ENCODE measurements at regions not wholly inside any gene's neighbourhood (a gene's known extent, or its start where the extent isn't known, plus 50 kb on each side); places are given as distances from the start of the nearest gene placed in this dataset.

DNA sequence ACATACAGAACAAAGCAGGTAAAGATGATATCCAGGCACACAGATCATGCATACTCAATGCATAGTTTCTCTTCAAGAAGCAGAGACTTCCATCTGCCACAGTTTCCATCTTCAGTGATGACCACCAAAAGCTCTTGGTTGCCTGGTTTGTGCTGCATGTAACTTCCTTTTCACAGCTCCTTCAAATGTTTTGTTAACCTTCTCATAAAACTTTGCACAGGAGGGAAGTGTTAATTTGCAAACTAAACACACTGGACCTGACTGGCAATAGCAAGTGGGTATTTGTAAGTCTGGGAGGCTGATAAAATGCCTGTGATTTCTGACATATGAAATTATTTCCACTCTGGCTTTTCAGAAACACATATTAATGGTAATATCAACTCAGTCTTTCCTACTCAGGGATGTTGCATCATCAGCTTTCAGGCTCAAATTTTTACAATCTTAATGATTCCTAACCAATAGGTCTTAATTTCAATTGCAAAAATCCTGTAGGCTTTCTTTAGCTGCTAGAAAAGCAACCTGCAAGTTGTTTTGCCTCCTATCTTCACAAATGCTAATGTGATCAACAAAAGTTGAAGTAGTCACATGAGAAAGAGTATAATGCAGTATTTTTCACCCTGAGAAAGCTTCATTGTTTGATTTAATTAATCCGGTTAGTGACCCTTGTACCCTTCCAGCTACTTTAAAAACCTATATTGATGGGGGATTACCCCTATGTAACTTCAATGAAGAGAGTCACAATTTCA is 575.6 kb downstream of the DIAPH3 start:
- Histone ChIP-seq H3K4me2 (no peak overlapping the region), H3K4me1 (ENCODE audit: low read depth, poor library complexity, severe bottlenecking) (no peaks in the 10 kb centered on the region), H3K4me3 (IDR thresholded peaks at IDR 0.05; ENCODE audit: insufficient read depth, low read depth, low read length) (no peak overlapping the region)

DNA sequence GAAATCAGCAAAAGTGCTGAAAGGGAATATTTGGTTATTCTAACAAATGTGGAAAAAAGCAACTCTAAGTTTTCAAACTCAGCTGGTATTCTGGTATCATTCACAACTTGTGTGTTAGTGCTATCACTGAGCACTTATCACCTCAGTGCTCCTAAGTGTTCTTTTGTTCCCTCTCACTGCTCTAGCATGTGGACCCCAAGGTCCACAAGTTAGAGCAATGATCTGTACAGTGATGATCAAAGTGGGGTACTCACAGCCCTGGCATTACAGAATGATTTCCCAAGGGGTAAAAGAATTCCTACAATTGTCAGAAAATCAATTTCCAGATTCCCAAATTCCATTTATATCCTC is 575.0 kb downstream of the DIAPH3 start:
- Histone ChIP-seq H4K20me1 (ENCODE audit: insufficient read depth) (no peaks in the 10 kb centered on the region), H2AFZ (ENCODE audit: low read depth) (no peak overlapping the region), H3K79me2 (ENCODE audit: insufficient read depth, low read depth) (no peaks in the 10 kb centered on the region), H3K9ac (no peak overlapping the region), H3K4me3 (IDR thresholded peaks at IDR 0.05; ENCODE audit: insufficient read depth, low read depth, low read length) (no peak overlapping the region), H3K27ac (no peak overlapping the region), H3K27me3 (ENCODE audit: insufficient read depth, low read depth) (no peaks in the 10 kb centered on the region), H3K36me3 (ENCODE audit: insufficient read depth) (no peaks in the 10 kb centered on the region), H3K4me1 (ENCODE audit: low read depth, poor library complexity, severe bottlenecking) (no peaks in the 10 kb centered on the region), H3K4me2 (no peak overlapping the region)
- TF ChIP-seq, protein P1, sequence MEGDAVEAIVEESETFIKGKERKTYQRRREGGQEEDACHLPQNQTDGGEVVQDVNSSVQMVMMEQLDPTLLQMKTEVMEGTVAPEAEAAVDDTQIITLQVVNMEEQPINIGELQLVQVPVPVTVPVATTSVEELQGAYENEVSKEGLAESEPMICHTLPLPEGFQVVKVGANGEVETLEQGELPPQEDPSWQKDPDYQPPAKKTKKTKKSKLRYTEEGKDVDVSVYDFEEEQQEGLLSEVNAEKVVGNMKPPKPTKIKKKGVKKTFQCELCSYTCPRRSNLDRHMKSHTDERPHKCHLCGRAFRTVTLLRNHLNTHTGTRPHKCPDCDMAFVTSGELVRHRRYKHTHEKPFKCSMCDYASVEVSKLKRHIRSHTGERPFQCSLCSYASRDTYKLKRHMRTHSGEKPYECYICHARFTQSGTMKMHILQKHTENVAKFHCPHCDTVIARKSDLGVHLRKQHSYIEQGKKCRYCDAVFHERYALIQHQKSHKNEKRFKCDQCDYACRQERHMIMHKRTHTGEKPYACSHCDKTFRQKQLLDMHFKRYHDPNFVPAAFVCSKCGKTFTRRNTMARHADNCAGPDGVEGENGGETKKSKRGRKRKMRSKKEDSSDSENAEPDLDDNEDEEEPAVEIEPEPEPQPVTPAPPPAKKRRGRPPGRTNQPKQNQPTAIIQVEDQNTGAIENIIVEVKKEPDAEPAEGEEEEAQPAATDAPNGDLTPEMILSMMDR (conservative IDR thresholded peaks at IDR 0.05; ENCODE audit: low read depth, low read length) = no peak

More for the DNA sequence above, 575.6 kb downstream of the DIAPH3 start:
- no peak overlapping the region for H3K9ac ChIP-seq
- no peaks in the 10 kb centered on the region for H4K20me1 ChIP-seq (ENCODE audit: insufficient read depth)
- H3K36me3 ChIP-seq (ENCODE audit: insufficient read depth) = no peaks in the 10 kb centered on the region
- no peaks in the 10 kb centered on the region for H3K27me3 ChIP-seq (ENCODE audit: insufficient read depth, low read depth)
- H3K79me2 ChIP-seq (ENCODE audit: insufficient read depth, low read depth) = no peaks in the 10 kb centered on the region
- TF ChIP-seq, protein P1 (conservative IDR thresholded peaks at IDR 0.05; ENCODE audit: low read depth, low read length) = no peak
- no peak overlapping the region for H3K27ac ChIP-seq
- no peak overlapping the region for H2AFZ ChIP-seq (ENCODE audit: low read depth)

DNA sequence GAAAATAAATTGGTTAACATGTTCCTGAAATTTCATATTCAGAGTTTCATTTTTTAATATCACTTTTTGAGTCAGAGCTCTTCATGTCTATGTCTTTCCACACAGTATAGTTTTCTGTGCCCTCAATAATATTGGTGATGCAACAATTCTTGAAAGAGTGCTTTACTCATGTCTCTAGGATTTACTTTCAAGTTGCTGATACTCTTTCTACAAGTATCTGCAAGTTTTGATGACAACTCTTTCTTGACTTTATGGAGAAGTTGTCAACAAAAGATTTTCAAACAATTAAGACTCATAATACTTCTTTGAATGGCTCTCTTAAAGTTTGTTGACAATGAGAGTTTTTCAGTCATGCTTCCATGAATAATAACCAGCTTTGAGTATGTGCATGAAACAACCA is 561.7 kb downstream of the DIAPH3 start:
- H3K27me3 ChIP-seq (ENCODE audit: insufficient read depth, low read depth) = no peaks in the 10 kb centered on the region
- H3K4me3 ChIP-seq (IDR thresholded peaks at IDR 0.05; ENCODE audit: insufficient read depth, low read depth, low read length) = no peak overlapping the region
- H3K4me1 ChIP-seq (ENCODE audit: low read depth, poor library complexity, severe bottlenecking) = no peaks in the 10 kb centered on the region
- TF ChIP-seq, protein P1 (conservative IDR thresholded peaks at IDR 0.05; ENCODE audit: low read depth, low read length) = no peak
- no peak overlapping the region for H3K4me2 ChIP-seq
- no peak overlapping the region for H3K27ac ChIP-seq
- no peak overlapping the region for H2AFZ ChIP-seq (ENCODE audit: low read depth)
- no peaks in the 10 kb centered on the region for H3K36me3 ChIP-seq (ENCODE audit: insufficient read depth)
- no peak overlapping the region for H3K9ac ChIP-seq
- H4K20me1 ChIP-seq (ENCODE audit: insufficient read depth) = no peaks in the 10 kb centered on the region
- H3K79me2 ChIP-seq (ENCODE audit: insufficient read depth, low read depth) = no peaks in the 10 kb centered on the region

DNA sequence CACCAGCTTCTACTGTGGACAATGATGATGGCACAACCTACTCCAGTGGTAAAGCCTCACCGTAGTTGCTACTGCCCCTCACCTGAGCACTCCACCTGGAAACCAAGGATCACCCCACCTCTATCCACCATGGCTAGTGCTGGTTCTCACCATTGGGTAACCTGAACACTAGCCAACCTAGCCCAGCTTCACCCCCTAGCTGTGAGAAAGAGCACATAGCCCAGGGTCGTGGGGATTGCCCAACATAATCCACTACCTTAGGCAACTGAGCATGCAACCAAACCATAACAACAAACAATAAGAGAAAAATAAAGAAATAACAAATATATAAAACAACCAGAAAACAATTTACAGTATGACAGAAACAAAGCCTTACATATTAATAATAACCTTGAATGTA is 560.1 kb downstream of the DIAPH3 start:
- no peak overlapping the region for H3K27ac ChIP-seq
- H4K20me1 ChIP-seq (ENCODE audit: insufficient read depth) = no peaks in the 10 kb centered on the region
- H3K4me2 ChIP-seq = no peak overlapping the region
- H3K9ac ChIP-seq = no peak overlapping the region
- H3K27me3 ChIP-seq (ENCODE audit: insufficient read depth, low read depth) = no peaks in the 10 kb centered on the region
- no peaks in the 10 kb centered on the region for H3K36me3 ChIP-seq (ENCODE audit: insufficient read depth)
- no peaks in the 10 kb centered on the region for H3K4me1 ChIP-seq (ENCODE audit: low read depth, poor library complexity, severe bottlenecking)
- no peak overlapping the region for H2AFZ ChIP-seq (ENCODE audit: low read depth)
- no peak overlapping the region for H3K4me3 ChIP-seq (IDR thresholded peaks at IDR 0.05; ENCODE audit: insufficient read depth, low read depth, low read length)
- TF ChIP-seq, protein P1 (conservative IDR thresholded peaks at IDR 0.05; ENCODE audit: low read depth, low read length) = no peak
- no peaks in the 10 kb centered on the region for H3K79me2 ChIP-seq (ENCODE audit: insufficient read depth, low read depth)
